GM13976 (cell line): ENCODE measurements at regions not wholly inside any gene's neighbourhood (a gene's known extent, or its start where the extent isn't known, plus 50 kb on each side); places are given as distances from the start of the nearest gene placed in this dataset.

Experiments
- DNase-seq: peaks from one replicate; pipeline ENCODE4 v3.0.0; 2012; ENCODE audit warnings: low spot score
- in situ Hi-C: fragments of 300-500 bp; cut with MboI; formaldehyde crosslinking; loops from one replicate; pipeline ENCODE4 v1.12.0; 2022; ENCODE audit warnings: low sequenced_read_pairs, mixed read lengths, inconsistent platforms; ENCODE audit not compliant: unreplicated experiment
- TF ChIP-seq, protein P1 (sequence below): IDR thresholded peaks from 2 replicates; pipeline ENCODE4 v1.5.1; 2012; ENCODE audit warnings: borderline replicate concordance, mild to moderate bottlenecking; ENCODE audit not compliant: insufficient read depth; ENCODE audit errors: extremely low read depth, missing control alignments, control extremely low read depth

DNA sequence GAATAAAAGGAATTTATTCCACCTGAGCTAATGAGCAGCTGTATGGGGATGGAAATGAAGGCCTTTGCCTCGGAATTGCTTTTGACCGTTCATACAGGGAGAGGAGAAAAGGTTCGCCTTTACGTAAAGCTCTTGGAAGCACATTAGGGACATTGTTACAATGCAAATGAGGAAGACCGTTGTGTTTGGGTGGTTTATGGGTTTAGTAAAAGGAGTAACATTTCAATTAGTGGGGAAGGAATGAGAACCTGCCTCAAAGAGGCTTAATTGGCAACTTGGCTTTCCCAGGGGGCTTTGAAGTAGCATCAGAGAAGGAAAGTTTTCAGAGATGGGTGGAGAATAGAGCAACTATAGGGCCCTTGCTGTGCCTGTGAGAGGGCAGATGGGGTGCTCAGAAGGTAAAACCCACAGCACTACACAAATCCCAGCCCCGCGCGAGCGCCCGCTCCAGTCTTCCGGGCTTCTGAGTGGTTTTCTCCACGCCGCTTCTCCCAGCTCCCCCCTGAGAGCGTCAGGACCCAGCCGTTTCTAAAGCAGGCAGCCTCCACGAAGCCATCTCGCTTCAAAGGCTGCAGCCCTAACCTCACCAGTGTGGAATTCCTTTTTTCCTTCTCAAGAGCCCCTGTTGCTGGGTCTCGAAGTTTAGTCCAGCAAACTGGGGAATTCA is 192.0 kb upstream of the HES1 start:
- in situ Hi-C loops, result no loop called here
- no peak for DNase-seq
- TF ChIP-seq, protein P1, sequence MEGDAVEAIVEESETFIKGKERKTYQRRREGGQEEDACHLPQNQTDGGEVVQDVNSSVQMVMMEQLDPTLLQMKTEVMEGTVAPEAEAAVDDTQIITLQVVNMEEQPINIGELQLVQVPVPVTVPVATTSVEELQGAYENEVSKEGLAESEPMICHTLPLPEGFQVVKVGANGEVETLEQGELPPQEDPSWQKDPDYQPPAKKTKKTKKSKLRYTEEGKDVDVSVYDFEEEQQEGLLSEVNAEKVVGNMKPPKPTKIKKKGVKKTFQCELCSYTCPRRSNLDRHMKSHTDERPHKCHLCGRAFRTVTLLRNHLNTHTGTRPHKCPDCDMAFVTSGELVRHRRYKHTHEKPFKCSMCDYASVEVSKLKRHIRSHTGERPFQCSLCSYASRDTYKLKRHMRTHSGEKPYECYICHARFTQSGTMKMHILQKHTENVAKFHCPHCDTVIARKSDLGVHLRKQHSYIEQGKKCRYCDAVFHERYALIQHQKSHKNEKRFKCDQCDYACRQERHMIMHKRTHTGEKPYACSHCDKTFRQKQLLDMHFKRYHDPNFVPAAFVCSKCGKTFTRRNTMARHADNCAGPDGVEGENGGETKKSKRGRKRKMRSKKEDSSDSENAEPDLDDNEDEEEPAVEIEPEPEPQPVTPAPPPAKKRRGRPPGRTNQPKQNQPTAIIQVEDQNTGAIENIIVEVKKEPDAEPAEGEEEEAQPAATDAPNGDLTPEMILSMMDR, result no peak

DNA sequence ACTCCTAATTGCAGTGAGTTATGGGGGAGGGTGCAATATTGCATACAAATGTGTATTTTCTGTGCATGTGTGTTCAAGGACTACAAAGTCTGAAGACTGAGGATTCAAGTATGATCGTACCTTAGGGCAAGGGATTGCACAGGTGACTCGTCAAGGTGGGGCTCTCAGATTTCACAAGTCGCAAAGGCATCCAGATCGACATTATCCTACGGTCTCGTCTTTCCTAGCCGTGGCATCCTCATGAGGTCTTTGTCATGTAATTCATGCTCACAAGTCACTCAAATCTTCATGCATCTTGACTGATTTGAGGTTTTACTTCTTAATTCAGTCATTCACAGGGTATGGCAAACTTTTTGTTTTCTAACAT is 191.4 kb upstream of the HES1 start:
- in situ Hi-C loops, result no loop called here
- DNase-seq, result no peak
- TF ChIP-seq, protein P1, result no peak

DNA sequence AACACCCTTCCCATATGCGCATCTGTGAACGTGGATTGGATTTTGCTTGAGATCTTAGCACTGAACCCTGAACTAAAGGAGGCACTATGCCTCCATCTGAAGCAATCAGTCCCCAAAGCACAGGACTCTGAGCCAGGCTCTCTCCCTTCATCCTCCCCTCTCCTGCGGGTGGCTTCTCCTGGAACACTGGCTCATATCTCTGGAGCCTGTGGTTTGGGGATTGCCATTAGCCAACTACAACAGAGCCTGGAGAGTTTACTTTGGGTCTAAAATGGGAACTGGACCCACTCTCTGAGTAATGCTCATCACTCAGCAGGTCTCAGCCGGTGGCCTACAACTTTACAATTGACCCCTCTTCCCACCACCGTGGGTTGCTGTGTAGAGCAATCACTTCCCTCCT is 190.8 kb upstream of the HES1 start:
- DNase-seq, result no peak
- TF ChIP-seq, protein P1, result no peak
- in situ Hi-C loops, result no loop called here

DNA sequence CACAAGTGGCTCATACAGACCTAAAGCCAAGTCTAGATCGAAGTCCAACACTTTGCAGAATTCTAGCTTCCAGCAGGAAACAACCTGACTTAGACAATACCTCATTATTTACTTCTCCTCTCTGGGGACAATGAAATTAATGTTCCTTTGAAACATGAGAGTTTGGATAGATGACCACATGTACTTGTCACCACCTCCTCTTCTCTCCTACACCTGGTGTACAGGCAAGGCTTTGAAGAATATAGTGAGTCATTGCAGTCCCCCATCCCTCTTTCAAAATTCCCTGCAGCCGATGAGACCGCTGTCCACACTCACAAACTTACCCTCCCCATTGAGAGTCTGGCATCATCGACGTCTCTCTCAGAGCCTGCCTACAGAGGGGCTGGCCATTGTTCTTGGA is 189.0 kb upstream of the HES1 start:
- TF ChIP-seq, protein P1, result no peak
- DNase-seq, result no peak
- in situ Hi-C loops, result no loop called here

DNA sequence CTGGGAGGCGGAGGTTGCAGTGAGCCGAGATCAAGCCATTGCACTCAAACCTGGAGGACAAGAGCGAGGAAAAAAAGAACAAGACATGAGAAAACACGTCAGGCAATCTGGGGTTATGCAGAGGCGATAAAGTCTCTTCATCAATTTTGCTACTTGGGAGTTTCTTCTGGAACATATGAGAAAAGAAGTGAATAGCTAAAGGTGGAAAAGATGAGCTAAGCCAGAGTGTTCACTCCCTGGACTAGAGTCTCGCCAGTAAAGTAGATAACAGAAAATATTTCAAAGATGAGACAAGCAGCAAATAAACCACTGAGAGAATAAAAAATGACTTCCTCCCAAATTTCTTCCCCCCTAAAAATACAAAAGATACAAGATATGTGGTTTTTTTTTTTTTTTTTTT is 188.4 kb upstream of the HES1 start:
- in situ Hi-C loops, result no loop called here
- no peak for DNase-seq
- TF ChIP-seq, protein P1, result no peak

DNA sequence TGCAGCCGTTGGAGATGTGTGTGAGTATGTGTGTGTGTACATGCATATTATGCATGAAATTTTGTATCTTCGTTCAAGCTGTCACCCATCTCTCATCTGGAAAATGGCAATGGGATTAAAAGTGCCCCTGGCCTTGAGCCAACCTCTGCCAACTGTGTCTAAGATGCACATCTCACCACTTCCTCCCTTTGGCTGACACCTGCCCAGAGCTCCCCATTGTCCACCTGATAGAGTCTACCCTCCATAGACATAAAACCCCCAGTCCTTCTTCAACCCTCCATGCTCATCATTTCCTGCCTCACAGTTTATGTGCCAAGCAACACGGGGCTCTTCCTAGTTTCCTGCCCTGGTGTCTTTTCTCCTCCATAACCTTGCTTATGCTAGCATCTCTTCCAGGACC is 187.5 kb upstream of the HES1 start:
- in situ Hi-C loops, result no loop called here
- DNase-seq, result no peak
- TF ChIP-seq, protein P1, result no peak

DNA sequence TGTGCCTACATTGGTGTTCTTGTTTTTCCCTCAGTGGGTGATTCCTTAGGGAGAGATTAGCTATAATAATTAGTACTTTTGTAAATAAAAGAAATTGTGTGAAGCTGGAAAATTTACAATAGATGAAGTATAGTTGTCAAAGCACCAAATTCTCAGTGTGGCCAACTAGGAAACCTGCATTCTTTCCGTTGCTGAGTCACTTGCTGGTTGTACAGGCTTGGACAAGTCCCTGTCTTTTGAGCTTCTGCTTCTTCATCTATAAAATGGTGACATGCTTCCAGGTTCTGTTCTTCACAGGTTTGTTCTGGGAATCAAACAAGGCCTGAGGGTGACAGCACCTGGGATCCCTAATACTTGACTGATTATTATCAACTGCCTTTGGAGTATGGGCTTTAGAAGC is 184.1 kb upstream of the HES1 start:
- no peak for DNase-seq
- in situ Hi-C loops, result loop anchor here (25.0 kb wide), 1 partner anchor 360 kb away; no protein-coding TSS in a partner anchor
- TF ChIP-seq, protein P1, result no peak
